CMK (cell line): ENCODE measurements at regions not wholly inside any gene's neighbourhood (a gene's known extent, or its start where the extent isn't known, plus 50 kb on each side); places are given as distances from the start of the nearest gene placed in this dataset.

Experiments
- DNase-seq: peaks from one replicate; pipeline ENCODE4 v3.0.0-alpha.2; 2010; ENCODE audit warnings: low read depth

- DNase-seq, result no peak
These were observed 53.9 kb upstream of the GALNTL6 start for GRCh38 chr4:171759274-171759673.

- no peak for DNase-seq
These were observed 61.7 kb upstream of the GALNTL6 start for GRCh38 chr4:171751538-171751937.

- no peak for DNase-seq
These were observed 66.8 kb upstream of the GALNTL6 start for GRCh38 chr4:171746418-171746817.

GRCh38 chr4:171742436-171742835, 70.8 kb upstream of the GALNTL6 start:
- DNase-seq, result no peak

- DNase-seq, result no peak
These were observed 86.0 kb upstream of the GALNTL6 start for GRCh38 chr4:171727185-171727584.

- no peak for DNase-seq
These were observed 91.3 kb upstream of the GALNTL6 start for GRCh38 chr4:171721937-171722336.

GRCh38 chr4:171719691-171720090, 93.5 kb upstream of the GALNTL6 start:
- no peak for DNase-seq

- no peak for DNase-seq
These were observed 94.5 kb upstream of the GALNTL6 start for GRCh38 chr4:171718665-171719064.

- DNase-seq, result no peak
These were observed 95.1 kb upstream of the GALNTL6 start for GRCh38 chr4:171718069-171718468.

- no peak for DNase-seq
These were observed 95.9 kb upstream of the GALNTL6 start for GRCh38 chr4:171717231-171717741.

GRCh38 chr4:171715973-171716372, 97.2 kb upstream of the GALNTL6 start:
- DNase-seq, result no peak

GRCh38 chr4:171714791-171715454, 98.3 kb upstream of the GALNTL6 start:
- no peak for DNase-seq

GRCh38 chr4:171710743-171711142, 102.5 kb upstream of the GALNTL6 start:
- no peak for DNase-seq

GRCh38 chr4:171676555-171677215, 136.5 kb upstream of the GALNTL6 start:
- DNase-seq, result peak; percentile 18

GRCh38 chr4:171674781-171675180, 138.4 kb upstream of the GALNTL6 start:
- DNase-seq, result no peak

- DNase-seq, result no peak
These were observed 144.8 kb upstream of the GALNTL6 start for GRCh38 chr4:171668403-171668802.

- DNase-seq, result no peak
These were observed 145.3 kb upstream of the GALNTL6 start for GRCh38 chr4:171667906-171668305.

GRCh38 chr4:171651071-171651470, 162.1 kb upstream of the GALNTL6 start:
- no peak for DNase-seq

GRCh38 chr4:171650543-171650942, 162.7 kb upstream of the GALNTL6 start:
- no peak for DNase-seq

- no peak for DNase-seq
These were observed 164.3 kb upstream of the GALNTL6 start for GRCh38 chr4:171648926-171649325.

- DNase-seq, result no peak
These were observed 166.2 kb upstream of the GALNTL6 start for GRCh38 chr4:171646984-171647383.

- peak; percentile 21 for DNase-seq
These were observed 168.7 kb upstream of the GALNTL6 start for GRCh38 chr4:171644430-171645057.

GRCh38 chr4:171639540-171639939, 173.7 kb upstream of the GALNTL6 start:
- DNase-seq, result no peak
